ENCODE measurements at regions not wholly inside any gene's neighbourhood (a gene's known extent, or its start where the extent isn't known, plus 50 kb on each side); places are given as distances from the start of the nearest gene placed in this dataset.

- DNase-seq (ENCODE audit: low read depth in 4 of 6, low spot score in 6 of 6): no peak
- no peaks in the 10 kb centered on the region for H3K27me3 ChIP-seq (ENCODE audit: control insufficient read depth, insufficient read depth, low read length)
- no peak overlapping the region for H3K27ac ChIP-seq (ENCODE audit: low read depth, low read length)
- no peak overlapping the region for H3K4me3 ChIP-seq (ENCODE audit: low read depth, low read length)
- no peaks in the 10 kb centered on the region for H3K36me3 ChIP-seq (ENCODE audit: control insufficient read depth, insufficient read depth, low read length)
- no peaks in the 10 kb centered on the region for H3K9me3 ChIP-seq (ENCODE audit: control insufficient read depth, insufficient read depth, low read length)
- H3K4me1 ChIP-seq (ENCODE audit: control insufficient read depth, insufficient read depth, low read length): no peaks in the 10 kb centered on the region
Measured at GRCh38 chr2:83320053-83320452, 1139.0 kb downstream of the SUCLG1 start.

GRCh38 chr2:83305758-83306378, 1153.2 kb downstream of the SUCLG1 start:
- H3K27me3 ChIP-seq (ENCODE audit: control insufficient read depth, insufficient read depth, low read length): no peaks in the 10 kb centered on the region
- H3K36me3 ChIP-seq (ENCODE audit: control insufficient read depth, insufficient read depth, low read length): no peaks in the 10 kb centered on the region
- no peaks in the 10 kb centered on the region for H3K4me1 ChIP-seq (ENCODE audit: control insufficient read depth, insufficient read depth, low read length)
- no peak overlapping the region for H3K4me3 ChIP-seq (ENCODE audit: low read depth, low read length)
- no peaks in the 10 kb centered on the region for H3K9me3 ChIP-seq (ENCODE audit: control insufficient read depth, insufficient read depth, low read length)
- DNase-seq (ENCODE audit: low read depth in 4 of 6, low spot score in 6 of 6): no peak
- WGBS (ENCODE audit: insufficient coverage): 94% methylated on average over 6 of the region's 11 CpGs
- no peak overlapping the region for H3K27ac ChIP-seq (ENCODE audit: low read depth, low read length)

GRCh38 chr2:83291083-83291482, 1168.0 kb downstream of the SUCLG1 start:
- Histone ChIP-seq H3K27me3 (ENCODE audit: control insufficient read depth, insufficient read depth, low read length) (no peaks in the 10 kb centered on the region), H3K4me3 (ENCODE audit: low read depth, low read length) (no peak overlapping the region), H3K27ac (ENCODE audit: low read depth, low read length) (no peak overlapping the region), H3K36me3 (ENCODE audit: control insufficient read depth, insufficient read depth, low read length) (no peaks in the 10 kb centered on the region), H3K4me1 (ENCODE audit: control insufficient read depth, insufficient read depth, low read length) (no peaks in the 10 kb centered on the region), H3K9me3 (ENCODE audit: control insufficient read depth, insufficient read depth, low read length) (no peaks in the 10 kb centered on the region)
- no CpG with 5 or more reads among the region's 4 CpGs for WGBS (ENCODE audit: insufficient coverage)
- no peak for DNase-seq (ENCODE audit: low read depth in 4 of 6, low spot score in 6 of 6)

GRCh38 chr2:83282841-83283240, 1176.2 kb downstream of the SUCLG1 start:
- no peak for DNase-seq (ENCODE audit: low read depth in 4 of 6, low spot score in 6 of 6)
- no peaks in the 10 kb centered on the region for H3K36me3 ChIP-seq (ENCODE audit: control insufficient read depth, insufficient read depth, low read length)

GRCh38 chr2:83282043-83282795, 1176.9 kb downstream of the SUCLG1 start:
- Histone ChIP-seq H3K4me3 (ENCODE audit: low read depth, low read length) (no peak overlapping the region), H3K27me3 (ENCODE audit: control insufficient read depth, insufficient read depth, low read length) (no peaks in the 10 kb centered on the region), H3K27ac (ENCODE audit: low read depth, low read length) (no peak overlapping the region), H3K36me3 (ENCODE audit: control insufficient read depth, insufficient read depth, low read length) (no peaks in the 10 kb centered on the region), H3K4me1 (ENCODE audit: control insufficient read depth, insufficient read depth, low read length) (no peaks in the 10 kb centered on the region), H3K9me3 (ENCODE audit: control insufficient read depth, insufficient read depth, low read length) (no peaks in the 10 kb centered on the region)
- DNase-seq (ENCODE audit: low read depth in 4 of 6, low spot score in 6 of 6): no peak
- 100% methylated on average over 1 of the region's 6 CpGs for WGBS (ENCODE audit: insufficient coverage)

More at GRCh38 chr2:83282841-83283240, 1176.2 kb downstream of the SUCLG1 start:
- H3K27me3 ChIP-seq (ENCODE audit: control insufficient read depth, insufficient read depth, low read length): no peaks in the 10 kb centered on the region
- H3K27ac ChIP-seq (ENCODE audit: low read depth, low read length): no peak overlapping the region
- H3K4me1 ChIP-seq (ENCODE audit: control insufficient read depth, insufficient read depth, low read length): no peaks in the 10 kb centered on the region
- no peaks in the 10 kb centered on the region for H3K9me3 ChIP-seq (ENCODE audit: control insufficient read depth, insufficient read depth, low read length)
- no peak overlapping the region for H3K4me3 ChIP-seq (ENCODE audit: low read depth, low read length)

- no peaks in the 10 kb centered on the region for H3K36me3 ChIP-seq (ENCODE audit: control insufficient read depth, insufficient read depth, low read length)
- H3K27ac ChIP-seq (ENCODE audit: low read depth, low read length): no peak overlapping the region
- no CpG with 5 or more reads among the region's 1 CpG for WGBS (ENCODE audit: insufficient coverage)
- no peaks in the 10 kb centered on the region for H3K9me3 ChIP-seq (ENCODE audit: control insufficient read depth, insufficient read depth, low read length)
- H3K4me1 ChIP-seq (ENCODE audit: control insufficient read depth, insufficient read depth, low read length): no peaks in the 10 kb centered on the region
- peak in 1 of 6 donors; percentile 51 for DNase-seq (ENCODE audit: low read depth in 4 of 6, low spot score in 6 of 6)
- no peaks in the 10 kb centered on the region for H3K27me3 ChIP-seq (ENCODE audit: control insufficient read depth, insufficient read depth, low read length)
- no peak overlapping the region for H3K4me3 ChIP-seq (ENCODE audit: low read depth, low read length)
Measured at GRCh38 chr2:83280391-83280790, 1178.7 kb downstream of the SUCLG1 start.

- Histone ChIP-seq H3K27me3 (ENCODE audit: control insufficient read depth, insufficient read depth, low read length) (no peaks in the 10 kb centered on the region), H3K27ac (ENCODE audit: low read depth, low read length) (no peak overlapping the region), H3K9me3 (ENCODE audit: control insufficient read depth, insufficient read depth, low read length) (no peaks in the 10 kb centered on the region), H3K4me1 (ENCODE audit: control insufficient read depth, insufficient read depth, low read length) (no peaks in the 10 kb centered on the region), H3K4me3 (ENCODE audit: low read depth, low read length) (no peak overlapping the region), H3K36me3 (ENCODE audit: control insufficient read depth, insufficient read depth, low read length) (no peaks in the 10 kb centered on the region)
- DNase-seq (ENCODE audit: low read depth in 4 of 6, low spot score in 6 of 6): no peak
Measured at GRCh38 chr2:83273322-83273721, 1185.8 kb downstream of the SUCLG1 start.

GRCh38 chr2:83261591-83262136, 1197.4 kb downstream of the SUCLG1 start:
- Histone ChIP-seq H3K27me3 (ENCODE audit: control insufficient read depth, insufficient read depth, low read length) (no peaks in the 10 kb centered on the region), H3K9me3 (ENCODE audit: control insufficient read depth, insufficient read depth, low read length) (no peaks in the 10 kb centered on the region), H3K27ac (ENCODE audit: low read depth, low read length) (no peak overlapping the region), H3K4me1 (ENCODE audit: control insufficient read depth, insufficient read depth, low read length) (no peaks in the 10 kb centered on the region), H3K36me3 (ENCODE audit: control insufficient read depth, insufficient read depth, low read length) (no peaks in the 10 kb centered on the region), H3K4me3 (ENCODE audit: low read depth, low read length) (no peak overlapping the region)
- no CpG with 5 or more reads among the region's 1 CpG for WGBS (ENCODE audit: insufficient coverage)
- DNase-seq (ENCODE audit: low read depth in 4 of 6, low spot score in 6 of 6): no peak

GRCh38 chr2:83253848-83254247, 1205.2 kb downstream of the SUCLG1 start:
- no peaks in the 10 kb centered on the region for H3K9me3 ChIP-seq (ENCODE audit: control insufficient read depth, insufficient read depth, low read length)
- WGBS (ENCODE audit: insufficient coverage): no CpG with 5 or more reads among the region's 1 CpG
- H3K27me3 ChIP-seq (ENCODE audit: control insufficient read depth, insufficient read depth, low read length): no peaks in the 10 kb centered on the region
- DNase-seq (ENCODE audit: low read depth in 4 of 6, low spot score in 6 of 6): no peak
- H3K4me1 ChIP-seq (ENCODE audit: control insufficient read depth, insufficient read depth, low read length): no peaks in the 10 kb centered on the region
- H3K27ac ChIP-seq (ENCODE audit: low read depth, low read length): no peak overlapping the region
- no peaks in the 10 kb centered on the region for H3K36me3 ChIP-seq (ENCODE audit: control insufficient read depth, insufficient read depth, low read length)
- no peak overlapping the region for H3K4me3 ChIP-seq (ENCODE audit: low read depth, low read length)

GRCh38 chr2:83251321-83251872, 1207.7 kb downstream of the SUCLG1 start:
- WGBS (ENCODE audit: insufficient coverage): no CpG with 5 or more reads among the region's 3 CpGs
- no peaks in the 10 kb centered on the region for H3K9me3 ChIP-seq (ENCODE audit: control insufficient read depth, insufficient read depth, low read length)
- DNase-seq (ENCODE audit: low read depth in 4 of 6, low spot score in 6 of 6): no peak
- no peak overlapping the region for H3K4me3 ChIP-seq (ENCODE audit: low read depth, low read length)
- no peaks in the 10 kb centered on the region for H3K4me1 ChIP-seq (ENCODE audit: control insufficient read depth, insufficient read depth, low read length)
- no peak overlapping the region for H3K27ac ChIP-seq (ENCODE audit: low read depth, low read length)
- H3K36me3 ChIP-seq (ENCODE audit: control insufficient read depth, insufficient read depth, low read length): no peaks in the 10 kb centered on the region
- H3K27me3 ChIP-seq (ENCODE audit: control insufficient read depth, insufficient read depth, low read length): no peaks in the 10 kb centered on the region
